ENCODE measurements at regions not wholly inside any gene's neighbourhood (a gene's known extent, or its start where the extent isn't known, plus 50 kb on each side); places are given as distances from the start of the nearest gene placed in this dataset.

- TF ChIP-seq CTCF (IDR thresholded peaks at IDR 0.05) (no peak), POLR2A (IDR thresholded peaks at IDR 0.05) (no peak), POLR2AphosphoS5 (IDR thresholded peaks at IDR 0.05) (no peak)
Measured at GRCh38 chr11:86155200-86155844, 86.4 kb upstream of the PICALM start.

Data from gastroesophageal sphincter (tissue), 3 donors.